ENCODE measurements at regions not wholly inside any gene's neighbourhood (a gene's known extent, or its start where the extent isn't known, plus 50 kb on each side); places are given as distances from the start of the nearest gene placed in this dataset.
"Not testable (repeated sequence)": the region's sequence is repeated elsewhere in the genome, so short reads cannot be mapped to it uniquely, and the experiment has no call there.

DNA sequence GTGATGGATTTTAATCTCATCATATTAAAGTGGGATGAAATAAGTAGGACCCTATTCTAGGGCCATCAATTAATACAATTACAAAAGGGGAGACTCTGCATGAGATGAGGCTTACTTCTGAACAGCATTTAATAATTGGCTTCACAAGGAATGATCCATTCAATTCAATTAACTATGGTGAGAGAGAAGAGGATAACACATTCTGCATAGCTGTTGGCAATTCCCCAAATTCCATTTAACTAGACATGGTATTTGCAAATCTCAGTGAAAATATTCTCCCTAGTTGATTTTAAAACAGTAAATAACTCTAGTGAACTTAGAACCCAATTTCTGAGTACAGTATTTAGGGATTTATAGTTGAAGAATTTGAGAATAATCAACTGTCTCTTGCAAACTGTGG lies 145.3 kb downstream of the NOC3L start:
- DNase-seq (ENCODE audit: low read depth in 4 of 4, low spot score in 3 of 4): no peak

GRCh38 chr10:94218493-94219183 lies 144.1 kb downstream of the NOC3L start:
- DNase-seq (ENCODE audit: low read depth in 4 of 4, low spot score in 3 of 4): no peak

- no peak for DNase-seq (ENCODE audit: low read depth in 4 of 4, low spot score in 3 of 4)
Measured at GRCh38 chr10:94219829-94220228, 142.9 kb downstream of the NOC3L start.

- DNase-seq (ENCODE audit: low read depth in 4 of 4, low spot score in 3 of 4): no peak
Measured at GRCh38 chr10:94220717-94221116, 142.0 kb downstream of the NOC3L start.

DNA sequence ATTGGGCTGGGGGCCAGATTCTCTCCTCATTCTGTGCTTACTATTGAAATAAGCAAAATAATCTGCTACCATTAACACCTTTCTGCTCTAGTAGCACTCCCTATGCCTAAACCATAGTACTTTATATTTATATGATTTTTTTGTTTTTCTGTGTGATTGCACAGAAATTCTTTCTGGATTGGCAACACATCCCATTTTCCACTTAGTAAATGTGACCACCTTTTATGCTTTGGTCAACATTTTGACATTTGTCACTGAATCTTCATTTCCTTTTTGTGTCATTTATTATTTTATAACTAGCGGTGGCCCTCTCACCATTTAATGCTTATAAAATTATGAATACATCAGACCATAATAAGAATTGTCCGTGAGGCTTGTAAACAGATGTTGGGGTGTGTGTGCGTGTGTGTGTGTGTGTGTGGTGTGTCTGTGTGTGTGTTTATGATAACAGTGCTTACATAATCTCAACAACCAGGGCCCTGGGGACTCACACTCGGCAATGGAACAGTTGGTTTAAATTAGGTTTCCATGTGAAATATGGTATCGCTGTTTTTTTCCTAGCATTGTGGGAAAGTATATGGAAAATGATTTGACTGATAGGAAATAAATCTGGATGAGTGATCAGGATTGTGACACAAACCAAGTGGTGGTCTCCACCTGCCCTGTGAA lies 138.9 kb downstream of the NOC3L start:
- DNase-seq (ENCODE audit: low read depth in 4 of 4, low spot score in 3 of 4): no peak

DNA sequence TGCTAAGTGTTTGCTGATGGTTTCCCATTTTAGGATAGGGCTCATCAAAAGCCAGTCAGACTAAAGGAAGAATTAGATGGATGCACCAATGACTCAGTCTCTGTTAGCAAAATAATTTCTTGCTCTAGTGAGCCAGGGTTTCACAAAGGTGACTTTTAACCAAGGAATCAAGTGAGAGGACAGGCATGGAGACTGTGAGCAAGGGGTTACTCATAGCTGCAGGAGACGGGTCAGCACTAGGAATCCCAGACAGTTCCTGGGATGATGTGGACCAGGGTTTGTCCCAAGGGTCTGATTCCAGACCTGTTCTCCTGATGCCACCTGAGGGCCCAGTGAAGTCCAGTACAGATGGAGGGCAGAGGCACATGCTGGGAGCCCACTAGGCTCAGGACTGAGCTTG lies 138.1 kb downstream of the NOC3L start:
- DNase-seq (ENCODE audit: low read depth in 4 of 4, low spot score in 3 of 4): no peak

DNA sequence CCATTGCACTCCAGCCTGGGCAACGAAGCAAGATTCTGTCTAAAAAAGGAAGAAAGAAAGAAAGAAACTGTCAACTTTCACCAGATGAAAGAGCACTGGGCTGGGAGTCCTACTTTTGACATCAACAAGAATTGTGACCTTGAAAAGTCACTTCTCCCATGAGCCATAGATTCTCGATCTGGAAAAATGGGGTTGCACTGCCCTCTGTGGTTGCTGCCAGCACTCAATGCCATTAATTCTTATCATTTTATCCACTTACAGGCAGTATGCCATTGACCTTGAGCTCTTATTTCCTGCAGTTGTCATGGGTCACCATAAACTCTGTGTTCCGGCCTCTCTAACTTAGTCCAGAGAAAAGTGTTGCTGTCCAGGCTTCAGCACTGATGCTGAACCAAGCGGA lies 137.2 kb downstream of the NOC3L start:
- no peak for DNase-seq (ENCODE audit: low read depth in 4 of 4, low spot score in 3 of 4)

DNA sequence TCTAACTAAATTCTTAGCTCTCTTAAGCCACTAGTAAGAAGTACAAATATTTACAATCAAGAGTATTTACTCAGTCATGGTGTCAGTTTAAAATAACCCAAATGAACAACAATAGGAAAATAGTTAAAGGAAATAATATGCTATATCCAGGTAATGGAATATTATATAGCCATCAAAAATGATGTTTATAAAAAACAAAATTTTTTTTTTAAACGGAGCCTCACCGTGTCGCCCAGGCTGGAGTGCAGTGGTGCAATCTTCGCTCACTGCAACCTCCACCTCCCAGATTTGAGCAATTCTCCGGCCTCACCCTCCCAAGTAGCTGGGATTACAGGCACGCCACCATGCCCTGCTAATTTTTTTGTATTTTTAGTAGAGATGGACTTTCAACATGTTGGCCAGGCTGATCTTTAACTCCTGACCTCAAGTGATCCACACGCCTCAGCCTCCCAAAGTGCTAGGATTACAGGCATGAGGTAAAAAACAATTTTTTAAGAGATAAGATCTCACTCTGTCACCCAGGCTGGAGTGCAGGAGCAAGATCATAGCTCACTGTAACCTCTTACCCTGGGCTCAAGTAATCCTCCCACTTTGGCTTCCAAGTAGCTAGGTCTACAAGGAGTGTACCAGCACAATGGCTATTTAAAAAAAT lies 132.5 kb downstream of the NOC3L start:
- no peak for DNase-seq (ENCODE audit: low read depth in 4 of 4, low spot score in 3 of 4)

- DNase-seq (ENCODE audit: low read depth in 4 of 4, low spot score in 3 of 4): no peak
Measured at GRCh38 chr10:94232711-94233383, 129.9 kb downstream of the NOC3L start.

DNA sequence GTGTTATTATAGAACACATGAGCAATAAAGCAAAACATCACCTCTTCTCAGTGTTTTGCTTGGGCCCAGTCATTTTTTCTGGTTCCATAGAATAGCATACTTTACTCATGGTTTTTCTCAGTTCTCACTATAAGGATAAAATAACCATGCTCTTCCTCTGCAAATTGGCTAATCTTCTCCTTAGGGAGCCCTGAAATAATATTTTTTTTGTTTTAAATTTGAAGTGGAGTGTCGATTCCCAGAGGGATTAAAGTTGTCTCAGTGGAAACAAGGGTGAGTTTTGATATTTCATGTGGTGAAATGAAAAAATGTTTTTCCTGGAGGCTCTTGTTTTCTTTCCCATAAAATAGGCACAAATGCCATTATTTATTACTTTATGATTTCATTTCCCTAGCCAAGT lies 127.3 kb downstream of the NOC3L start:
- DNase-seq (ENCODE audit: low read depth in 4 of 4, low spot score in 3 of 4): no peak

DNA sequence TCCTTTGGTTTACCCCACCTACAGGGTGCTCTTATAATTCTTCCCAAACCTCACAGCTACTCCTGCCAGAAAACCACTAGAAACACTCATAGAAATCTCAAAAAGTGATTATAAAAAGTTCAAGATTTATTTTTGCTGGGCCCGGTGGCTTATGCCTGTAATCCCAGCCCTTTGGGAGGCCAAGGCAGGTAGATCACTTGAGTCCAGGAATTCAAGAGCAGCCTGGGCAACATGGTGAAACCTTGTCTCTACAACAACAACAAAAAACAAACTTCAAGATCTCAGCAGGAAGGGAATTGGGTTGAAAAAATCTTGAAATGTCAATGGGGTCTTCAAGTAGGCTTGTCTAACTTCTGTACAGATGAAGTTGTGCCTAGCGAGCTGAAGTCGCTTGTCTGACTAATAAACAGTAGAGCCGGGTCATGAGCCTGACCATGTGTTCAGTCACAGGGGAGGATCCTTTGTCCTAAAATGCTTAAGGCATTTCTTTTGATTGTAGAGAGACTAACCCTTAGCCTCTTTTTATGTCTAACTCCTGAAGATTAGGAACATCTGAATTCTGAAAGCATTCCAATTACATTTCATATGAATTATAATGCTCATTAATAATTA lies 124.6 kb downstream of the NOC3L start:
- no peak for DNase-seq (ENCODE audit: low read depth in 4 of 4, low spot score in 3 of 4)

DNA sequence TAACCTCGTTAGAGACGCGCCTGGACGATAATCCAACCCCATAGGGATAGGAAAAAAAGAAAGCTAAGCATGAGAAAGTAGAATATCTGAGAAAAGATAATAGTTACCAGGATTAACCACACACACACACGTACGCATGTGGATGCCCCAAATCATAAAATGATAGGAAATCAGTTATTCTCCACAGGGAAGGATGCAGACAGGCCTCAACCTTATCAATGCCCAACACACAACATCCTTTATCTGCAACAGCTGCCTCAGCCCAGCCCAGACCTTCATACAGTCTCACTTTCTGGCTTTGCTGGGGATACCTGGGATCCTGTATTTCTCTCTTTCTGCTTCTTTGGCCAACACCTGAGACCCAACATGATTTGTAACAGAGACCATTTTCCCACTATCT lies 123.0 kb downstream of the NOC3L start:
- no peak for DNase-seq (ENCODE audit: low read depth in 4 of 4, low spot score in 3 of 4)

DNA sequence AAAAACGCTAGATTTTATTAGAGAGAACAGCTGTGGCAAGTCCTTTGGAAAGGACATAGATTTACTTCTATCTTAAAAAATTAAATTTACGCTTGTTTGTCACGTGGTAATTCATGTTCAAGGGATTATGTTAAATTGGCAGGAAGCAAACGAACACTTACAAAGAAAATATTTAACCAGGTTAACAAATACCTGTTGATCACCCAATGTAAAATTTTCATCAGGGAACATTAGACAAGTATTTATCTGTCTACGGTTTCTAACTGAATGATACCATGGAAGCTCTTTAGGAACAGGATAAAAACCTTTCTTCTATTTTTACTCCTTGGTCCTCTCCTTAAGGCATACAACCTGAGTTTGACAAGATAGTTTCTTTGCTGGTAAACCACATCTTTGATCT lies 122.2 kb downstream of the NOC3L start:
- no peak for DNase-seq (ENCODE audit: low read depth in 4 of 4, low spot score in 3 of 4)

- no peak for DNase-seq (ENCODE audit: low read depth in 4 of 4, low spot score in 3 of 4)
Measured at GRCh38 chr10:94240901-94241300, 121.8 kb downstream of the NOC3L start.

DNA sequence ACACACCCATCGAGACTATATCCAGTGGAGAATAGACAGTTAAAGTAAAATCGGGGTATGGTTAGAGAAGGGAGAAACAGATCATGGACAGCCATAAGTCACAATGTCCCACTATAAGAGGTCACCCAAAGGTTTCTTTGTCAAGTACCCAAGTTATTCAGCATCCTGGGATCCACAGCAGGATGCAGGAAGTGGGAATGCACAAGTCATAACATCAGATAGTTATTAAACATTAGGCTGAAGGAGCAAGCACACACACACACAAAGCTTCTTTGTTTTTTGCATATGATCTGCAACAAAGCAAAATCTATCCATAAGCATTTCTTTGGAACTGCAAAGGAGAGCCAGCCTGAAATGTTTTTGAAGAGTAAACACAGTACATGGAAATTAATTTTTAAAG lies 111.6 kb downstream of the NOC3L start:
- no peak for DNase-seq (ENCODE audit: low read depth in 4 of 4, low spot score in 3 of 4)

- DNase-seq (ENCODE audit: low read depth in 4 of 4, low spot score in 3 of 4): no peak
Measured at GRCh38 chr10:94251568-94251967, 111.2 kb downstream of the NOC3L start.

- DNase-seq (ENCODE audit: low read depth in 4 of 4, low spot score in 3 of 4): not testable (repeated sequence)
Measured at GRCh38 chr10:94257407-94257806, 105.3 kb downstream of the NOC3L start.

GRCh38 chr10:94260455-94260854 lies 102.3 kb downstream of the NOC3L start:
- no peak for DNase-seq (ENCODE audit: low read depth in 4 of 4, low spot score in 3 of 4)

DNA sequence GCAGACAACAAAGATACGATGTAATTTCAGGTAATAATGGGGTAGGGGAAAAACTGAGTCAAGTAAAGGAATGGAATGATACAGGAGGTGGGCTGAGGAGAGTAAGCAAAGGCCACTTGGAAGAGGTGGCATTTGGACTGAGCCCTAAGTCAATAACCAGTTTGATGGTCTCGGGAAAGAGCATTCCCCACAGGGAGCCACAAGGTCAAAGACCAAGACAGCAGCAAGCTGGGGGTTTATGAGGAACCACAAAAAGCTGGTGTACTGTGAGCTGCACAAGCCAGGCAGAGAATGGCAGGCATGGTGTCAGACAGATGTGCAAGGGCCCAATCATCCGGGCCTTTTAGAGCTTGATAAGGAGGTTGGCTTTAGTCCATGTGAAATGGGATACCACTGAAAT lies 98.7 kb downstream of the NOC3L start:
- DNase-seq (ENCODE audit: low read depth in 4 of 4, low spot score in 3 of 4): no peak

DNA sequence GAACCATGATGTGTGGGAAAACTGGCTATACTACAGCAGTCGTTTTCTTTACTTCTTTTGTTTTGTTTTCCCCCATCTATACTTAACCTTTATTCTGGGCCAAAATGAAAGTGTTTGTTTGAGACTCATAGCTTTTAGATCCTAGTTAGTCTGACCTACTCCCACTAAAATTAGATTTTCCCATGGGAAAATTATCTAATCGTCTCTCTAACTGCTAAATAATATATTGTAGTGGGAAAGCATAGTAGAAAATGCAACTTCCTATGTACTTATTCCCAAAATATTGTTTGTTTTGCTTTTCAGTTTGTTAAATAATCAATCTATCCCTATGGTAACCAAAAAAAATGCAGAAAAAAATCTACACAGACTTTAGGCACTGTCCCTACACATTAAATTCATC lies 96.6 kb downstream of the NOC3L start:
- no peak for DNase-seq (ENCODE audit: low read depth in 4 of 4, low spot score in 3 of 4)

GRCh38 chr10:94268652-94269051 lies 94.1 kb downstream of the NOC3L start:
- no peak for DNase-seq (ENCODE audit: low read depth in 4 of 4, low spot score in 3 of 4)
